Retinal pigment epithelial cell (primary cell): ENCODE measurements at regions not wholly inside any gene's neighbourhood (a gene's known extent, or its start where the extent isn't known, plus 50 kb on each side); places are given as distances from the start of the nearest gene placed in this dataset.

ENCODE experiments used
- DNase-seq: peaks from one replicate; pipeline ENCODE4 v3.0.0-alpha.2; 2010; ENCODE audit warnings: low read depth
- H3K4me3 ChIP-seq: 2 replicates; pipeline ENCODE4 v1.5.1; 2011; ENCODE audit warnings: mild to moderate bottlenecking, low read length, control low read depth, moderate library complexity
- TF ChIP-seq, protein P1 (sequence below): conservative IDR thresholded peaks from 2 replicates; pipeline ENCODE4 v1.5.1; 2011; ENCODE audit warnings: low read depth, low read length, control low read depth, inconsistent platforms

DNA sequence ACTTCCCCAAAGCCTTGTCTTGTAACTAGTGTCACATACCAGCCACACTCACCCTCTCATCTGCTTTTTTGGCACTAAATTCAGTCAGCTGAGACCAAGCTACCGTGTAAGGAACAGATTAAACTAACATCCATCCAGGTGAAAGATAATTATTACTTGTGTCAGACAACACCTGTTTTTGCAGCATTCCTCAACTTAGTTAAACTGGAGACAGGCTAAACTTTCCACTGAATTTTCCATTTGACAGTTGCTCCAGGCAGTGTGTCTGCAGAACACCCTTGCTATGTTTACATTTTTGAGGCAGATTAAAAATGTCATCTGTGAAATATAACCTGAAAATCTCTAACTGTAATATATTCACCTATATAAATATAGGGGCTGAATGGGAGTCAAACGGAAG, 73.6 kb downstream of the CYP26A1 start:
- no peak overlapping the region for H3K4me3 ChIP-seq
- TF ChIP-seq, protein P1, sequence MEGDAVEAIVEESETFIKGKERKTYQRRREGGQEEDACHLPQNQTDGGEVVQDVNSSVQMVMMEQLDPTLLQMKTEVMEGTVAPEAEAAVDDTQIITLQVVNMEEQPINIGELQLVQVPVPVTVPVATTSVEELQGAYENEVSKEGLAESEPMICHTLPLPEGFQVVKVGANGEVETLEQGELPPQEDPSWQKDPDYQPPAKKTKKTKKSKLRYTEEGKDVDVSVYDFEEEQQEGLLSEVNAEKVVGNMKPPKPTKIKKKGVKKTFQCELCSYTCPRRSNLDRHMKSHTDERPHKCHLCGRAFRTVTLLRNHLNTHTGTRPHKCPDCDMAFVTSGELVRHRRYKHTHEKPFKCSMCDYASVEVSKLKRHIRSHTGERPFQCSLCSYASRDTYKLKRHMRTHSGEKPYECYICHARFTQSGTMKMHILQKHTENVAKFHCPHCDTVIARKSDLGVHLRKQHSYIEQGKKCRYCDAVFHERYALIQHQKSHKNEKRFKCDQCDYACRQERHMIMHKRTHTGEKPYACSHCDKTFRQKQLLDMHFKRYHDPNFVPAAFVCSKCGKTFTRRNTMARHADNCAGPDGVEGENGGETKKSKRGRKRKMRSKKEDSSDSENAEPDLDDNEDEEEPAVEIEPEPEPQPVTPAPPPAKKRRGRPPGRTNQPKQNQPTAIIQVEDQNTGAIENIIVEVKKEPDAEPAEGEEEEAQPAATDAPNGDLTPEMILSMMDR: no peak
- DNase-seq: no peak

DNA sequence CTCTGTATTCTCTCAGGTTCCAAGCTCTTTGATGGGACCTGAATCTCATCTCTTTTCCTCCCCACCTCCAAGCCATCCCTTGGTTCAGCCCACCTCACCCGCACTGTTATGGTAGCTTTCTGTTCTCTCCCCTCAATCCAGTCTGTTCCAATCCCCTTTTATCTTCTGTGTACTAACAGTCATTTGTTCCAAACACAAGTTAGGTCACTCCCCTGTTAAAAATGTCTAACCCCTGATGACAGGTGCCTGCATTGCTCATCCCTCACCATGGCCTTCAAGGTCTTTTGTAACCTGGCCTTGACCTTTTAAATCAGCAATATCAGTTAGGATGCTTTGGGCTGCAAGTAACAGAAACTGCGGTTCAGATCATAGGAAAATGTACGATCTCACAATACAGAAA, 74.8 kb downstream of the CYP26A1 start:
- no peak for DNase-seq
- no peak overlapping the region for H3K4me3 ChIP-seq
- TF ChIP-seq, protein P1: no peak

DNA sequence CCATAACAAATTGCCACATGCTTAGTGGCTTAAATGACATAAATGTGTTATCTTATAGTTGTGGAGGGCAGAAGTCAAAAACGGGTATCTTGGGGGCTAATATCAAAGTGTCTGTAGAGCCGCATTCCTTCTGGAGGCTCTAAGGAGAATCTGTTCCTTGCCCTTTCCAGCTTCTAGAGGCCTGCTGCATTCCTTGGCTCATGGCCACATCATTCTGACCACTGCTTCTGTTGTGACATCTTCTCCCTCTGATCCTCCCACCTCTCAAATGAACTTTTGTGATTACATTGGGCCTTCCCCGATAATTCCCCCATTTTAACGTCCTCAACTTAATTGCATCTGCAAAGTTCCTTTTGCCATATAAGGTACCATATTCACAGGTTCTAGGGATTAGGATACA, 76.1 kb downstream of the CYP26A1 start:
- TF ChIP-seq, protein P1: no peak
- no peak overlapping the region for H3K4me3 ChIP-seq
- no peak for DNase-seq

DNA sequence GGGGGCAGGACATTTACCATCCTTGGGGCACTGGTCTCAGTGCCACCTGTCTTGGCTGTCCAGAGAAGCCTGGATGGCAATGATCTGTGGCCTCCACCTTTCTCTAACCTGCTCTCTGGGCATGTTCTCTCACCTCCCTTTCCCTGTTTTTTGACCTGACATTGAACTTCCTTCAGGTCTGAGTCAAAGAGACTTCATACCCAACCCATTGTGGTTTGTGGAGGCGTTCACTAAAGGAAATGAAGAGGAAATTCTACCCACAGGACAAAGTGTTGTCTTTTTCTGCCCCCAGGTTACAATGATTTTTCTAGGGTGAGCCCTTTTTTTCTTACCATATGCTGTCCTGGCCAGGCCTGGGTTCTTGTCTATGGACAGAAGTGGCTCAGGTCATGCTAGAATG, 76.6 kb downstream of the CYP26A1 start:
- DNase-seq: no peak
- H3K4me3 ChIP-seq: no peak overlapping the region
- TF ChIP-seq, protein P1: no peak

DNA sequence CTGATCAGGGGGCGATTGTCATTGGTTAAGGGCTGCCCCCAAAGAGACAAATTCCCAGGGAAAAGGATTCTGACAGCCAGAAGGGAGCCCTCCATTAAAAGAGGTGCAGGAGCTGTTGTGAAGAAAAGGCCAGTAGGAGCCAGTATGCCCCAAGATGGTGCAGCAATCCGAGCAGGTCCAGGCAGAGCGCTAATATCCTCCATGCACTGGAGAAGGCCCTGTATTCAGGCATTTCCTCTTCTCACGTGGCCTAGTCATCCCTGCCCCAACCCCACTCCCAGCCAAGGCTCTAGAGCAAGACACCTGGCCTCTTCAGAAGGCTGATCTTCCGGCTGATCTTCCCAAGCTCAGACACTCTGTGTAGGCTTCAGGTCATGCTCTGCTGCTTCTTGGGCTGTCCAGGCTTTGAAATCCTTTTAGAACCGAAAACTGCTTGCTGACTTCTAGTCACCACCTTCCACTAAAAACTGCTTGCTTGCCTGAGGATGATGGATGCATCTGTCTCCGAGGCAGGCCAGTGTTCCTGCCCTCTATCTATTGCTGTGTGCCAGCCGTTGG, 77.4 kb downstream of the CYP26A1 start:
- no peak for DNase-seq
- TF ChIP-seq, protein P1: no peak
- no peak overlapping the region for H3K4me3 ChIP-seq

DNA sequence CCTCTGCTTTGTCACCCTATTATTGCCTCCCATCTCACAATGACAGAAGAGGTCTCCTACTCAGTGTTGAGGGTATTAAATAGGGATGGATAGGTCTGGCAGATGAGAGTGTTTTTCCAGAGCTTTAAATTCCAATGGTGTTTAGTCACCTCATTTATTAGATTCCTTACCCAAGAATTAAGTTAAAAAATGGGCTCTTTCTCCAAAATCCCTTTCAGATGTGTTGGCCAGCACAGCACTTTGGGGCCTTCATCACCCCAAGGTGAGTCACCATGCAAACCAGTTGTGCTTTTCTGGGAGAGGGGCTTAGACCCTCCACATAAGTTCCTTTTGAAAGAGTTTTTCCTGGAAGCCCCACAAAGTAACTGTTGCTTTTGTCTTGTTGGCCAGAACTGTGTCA, 78.4 kb downstream of the CYP26A1 start:
- peak; percentile 77 for DNase-seq
- H3K4me3 ChIP-seq: no peak overlapping the region
- TF ChIP-seq, protein P1: no peak

DNA sequence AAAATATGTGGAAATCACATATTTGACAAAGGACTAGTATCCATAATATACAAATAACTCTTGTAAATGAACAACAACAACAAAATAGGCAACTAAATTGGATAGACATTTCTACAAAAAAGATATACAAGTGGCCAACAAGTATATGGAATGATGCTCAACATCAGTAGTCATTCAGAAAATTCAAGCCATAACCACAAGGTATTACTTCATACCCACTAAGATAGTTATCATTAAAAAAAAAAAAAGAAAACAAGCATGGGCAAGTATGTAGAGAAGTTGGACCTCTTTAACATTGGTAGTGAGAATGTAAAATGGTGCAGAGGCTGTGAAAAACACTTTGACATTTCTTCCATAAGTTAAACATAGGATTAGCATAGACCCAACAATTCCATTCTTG, 80.8 kb downstream of the CYP26A1 start:
- TF ChIP-seq, protein P1: no peak
- DNase-seq: no peak
- H3K4me3 ChIP-seq: no peak overlapping the region
